ENCODE measurements at regions not wholly inside any gene's neighbourhood (a gene's known extent, or its start where the extent isn't known, plus 50 kb on each side); places are given as distances from the start of the nearest gene placed in this dataset.

DNA sequence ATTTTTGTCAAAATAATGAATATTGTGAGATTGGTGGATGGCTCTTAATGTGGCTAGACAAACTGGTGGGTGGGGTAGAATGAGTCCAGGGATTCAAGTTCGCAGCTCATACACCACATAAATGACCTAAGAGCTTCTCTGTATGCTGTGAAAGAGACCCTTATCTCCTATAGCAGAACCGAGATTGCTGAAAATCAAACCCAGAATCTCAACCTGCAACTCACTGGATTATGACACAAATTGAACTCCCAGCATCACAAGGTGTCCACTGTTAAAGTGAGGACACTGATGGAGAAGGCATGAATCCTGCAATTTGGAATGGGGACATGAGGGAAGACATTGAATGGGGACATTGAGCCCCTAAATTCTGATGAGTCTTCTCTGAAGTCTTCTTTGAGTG lies 51.3 kb upstream of the CNKSR3 start:
- FAIRE-seq = no peak

DNA sequence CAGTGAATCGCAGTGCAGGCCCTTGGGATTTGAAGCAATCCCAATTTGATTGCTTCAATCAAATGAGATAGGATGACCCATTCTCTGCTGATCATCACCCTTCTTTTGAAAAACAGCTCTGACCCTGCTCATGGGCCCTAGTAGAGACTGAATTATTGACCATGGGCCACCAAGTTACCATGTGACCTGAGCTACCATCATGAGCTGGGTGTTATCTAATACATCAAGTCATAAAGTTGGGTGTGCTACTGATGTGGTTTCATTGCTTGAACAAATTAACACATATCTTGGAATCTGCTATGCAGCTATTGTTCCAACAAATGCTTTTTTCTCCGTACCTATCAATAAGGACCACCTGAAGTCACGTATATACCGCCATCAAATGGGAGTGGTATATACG lies 54.8 kb upstream of the CNKSR3 start:
- FAIRE-seq = no peak

DNA sequence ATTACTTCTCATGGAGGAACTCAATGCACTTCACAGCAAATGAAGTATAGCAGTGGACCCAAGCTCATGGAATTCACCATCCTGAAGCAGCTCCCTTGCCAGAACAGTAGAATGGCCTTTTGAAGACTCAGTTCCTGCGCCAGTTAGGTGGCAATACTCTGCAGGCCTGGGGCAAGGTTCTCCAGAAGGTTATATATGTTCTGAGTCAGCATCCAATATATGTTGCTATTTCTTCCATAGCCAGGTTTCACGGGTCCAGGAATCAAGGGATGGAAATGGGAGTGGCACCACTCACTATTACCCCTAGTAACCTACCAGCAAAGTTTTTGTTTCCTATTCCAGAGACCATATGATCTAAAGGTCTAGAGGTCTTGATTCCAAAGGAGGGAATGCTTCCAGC lies 56.4 kb upstream of the CNKSR3 start:
- no peak for FAIRE-seq

- no peak for FAIRE-seq
Measured at GRCh38 chr6:154567695-154568220, 57.3 kb upstream of the CNKSR3 start.

- FAIRE-seq = no peak
Measured at GRCh38 chr6:154569156-154569862, 58.8 kb upstream of the CNKSR3 start.

- FAIRE-seq = no peak
Measured at GRCh38 chr6:154570505-154570904, 60.0 kb upstream of the CNKSR3 start.

DNA sequence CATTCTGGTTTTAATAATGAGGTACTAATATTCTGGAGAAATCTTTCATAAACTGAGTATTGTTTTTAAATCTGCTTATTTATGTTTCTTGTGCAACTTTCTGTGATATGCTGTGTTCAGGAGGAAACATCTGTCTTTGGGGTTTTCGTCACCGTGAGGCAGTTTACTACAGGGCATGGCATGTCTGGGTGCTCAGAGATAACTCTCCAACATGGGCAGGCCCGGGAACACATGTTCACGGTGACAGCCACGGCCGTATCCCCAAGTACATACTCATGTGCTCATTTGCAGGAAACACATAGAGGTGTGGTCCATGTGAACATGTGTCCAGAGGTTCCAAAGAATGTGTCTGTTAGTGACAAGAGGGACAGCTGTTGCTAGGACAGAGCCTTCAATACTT lies 62.1 kb upstream of the CNKSR3 start:
- no peak for FAIRE-seq

DNA sequence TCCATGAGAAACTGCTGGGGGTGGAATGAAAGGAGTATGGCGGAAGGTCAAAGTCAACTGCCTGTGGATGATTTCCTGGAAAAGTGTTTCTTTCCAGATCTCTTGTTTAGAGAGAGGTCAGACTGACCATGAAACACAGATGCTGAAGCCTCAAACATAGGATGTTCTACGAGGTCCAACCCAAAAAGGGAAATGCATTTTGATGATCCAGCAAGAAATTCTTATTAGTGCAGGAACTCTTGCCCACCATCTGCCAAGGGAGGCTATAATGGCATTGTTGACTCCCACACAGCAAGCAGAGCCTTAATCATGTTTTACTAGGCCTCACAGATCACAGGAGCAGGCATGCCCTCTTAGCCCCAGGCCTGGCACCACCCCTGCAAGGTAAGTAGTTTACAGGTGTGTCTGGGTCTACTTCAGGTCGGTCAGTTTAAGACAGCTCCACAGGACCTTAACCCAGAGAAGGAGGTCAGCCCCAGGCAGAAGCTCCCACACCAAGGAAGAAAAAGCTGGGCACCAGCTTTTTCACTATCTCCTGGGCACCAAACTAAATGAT lies 67.6 kb upstream of the CNKSR3 start:
- no peak for FAIRE-seq

GRCh38 chr6:154579046-154579445 lies 68.6 kb upstream of the CNKSR3 start:
- no peak for FAIRE-seq

DNA sequence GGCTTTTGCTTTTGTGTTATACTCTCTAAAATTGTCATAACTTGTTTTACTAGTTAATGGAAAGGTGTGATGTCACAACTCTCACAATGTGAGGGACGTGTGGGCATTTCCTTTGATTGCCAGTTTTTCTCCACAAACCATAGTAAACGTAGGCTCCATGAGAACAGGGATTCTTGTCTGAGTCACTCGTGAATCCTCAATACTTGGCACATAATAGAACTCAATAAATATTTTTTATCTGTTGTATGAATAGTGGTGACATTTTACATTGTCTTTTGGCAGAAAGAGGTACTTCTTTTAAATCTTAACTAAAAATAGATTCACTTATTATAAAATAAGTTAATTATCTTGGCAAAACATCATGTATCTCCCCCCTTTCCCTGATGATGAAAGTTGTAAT lies 69.0 kb upstream of the CNKSR3 start:
- FAIRE-seq = no peak

- no peak for FAIRE-seq
Measured at GRCh38 chr6:154580397-154581135, 70.1 kb upstream of the CNKSR3 start.

GRCh38 chr6:154582696-154583095 lies 72.2 kb upstream of the CNKSR3 start:
- FAIRE-seq = no peak

GRCh38 chr6:154583546-154584188 lies 73.2 kb upstream of the CNKSR3 start:
- no peak for FAIRE-seq

- FAIRE-seq = peak; percentile 100
Measured at GRCh38 chr6:154590756-154591155, 80.3 kb upstream of the CNKSR3 start.

- FAIRE-seq = peak; percentile 27
Measured at GRCh38 chr6:154591234-154591633, 80.7 kb upstream of the CNKSR3 start.

DNA sequence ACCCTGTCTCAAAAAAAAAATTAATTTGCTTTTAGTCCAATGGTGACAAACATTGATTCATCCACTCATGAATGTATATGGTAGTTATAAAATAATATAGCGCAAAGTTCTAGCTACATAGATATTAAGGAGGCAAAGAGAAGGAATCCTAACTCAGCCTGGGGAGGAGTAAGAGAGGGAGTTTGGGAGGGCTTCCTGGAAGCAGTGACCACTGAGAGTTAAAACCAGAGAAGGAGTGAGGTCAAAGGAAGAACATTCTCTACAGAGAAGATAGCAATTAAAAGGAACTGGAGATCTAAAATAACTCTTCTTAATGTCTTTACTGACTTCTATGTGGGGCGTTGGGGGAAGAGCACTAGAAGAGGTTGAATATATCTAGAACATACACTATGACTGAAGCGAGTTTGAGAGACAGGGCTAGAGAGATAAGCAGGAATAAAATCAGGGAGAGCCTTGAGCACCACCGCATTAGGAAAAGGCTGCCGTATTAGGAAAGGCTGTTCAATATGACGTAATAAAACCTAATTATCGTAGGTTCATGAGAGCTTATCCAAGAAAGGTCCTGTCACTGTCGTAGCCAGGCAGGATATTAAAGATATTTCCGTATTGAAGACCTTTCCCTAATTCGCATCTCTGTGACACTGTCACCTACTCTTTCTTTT lies 81.8 kb upstream of the CNKSR3 start:
- FAIRE-seq = no peak

DNA sequence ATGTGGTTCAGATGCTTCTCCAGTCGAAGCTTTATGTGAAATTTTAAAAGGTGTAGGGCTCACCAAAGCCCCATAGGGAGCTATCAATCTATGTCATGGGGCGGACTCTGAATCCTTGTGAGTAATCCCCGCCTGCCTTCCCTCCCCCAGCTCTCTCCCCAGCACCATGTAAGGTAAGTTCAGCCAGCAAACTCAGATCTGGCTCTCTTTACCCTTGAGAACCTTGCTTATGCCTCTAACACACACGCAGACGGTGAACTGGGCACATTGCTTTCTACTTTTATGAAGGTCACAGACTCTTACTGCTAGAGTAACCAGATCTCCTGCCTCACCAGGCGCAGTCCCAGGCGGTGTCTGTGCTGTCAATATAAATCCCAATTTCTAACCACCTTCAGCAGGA lies 82.6 kb upstream of the CNKSR3 start:
- FAIRE-seq = no peak

GRCh38 chr6:154594496-154595198 lies 84.2 kb upstream of the CNKSR3 start:
- no peak for FAIRE-seq

DNA sequence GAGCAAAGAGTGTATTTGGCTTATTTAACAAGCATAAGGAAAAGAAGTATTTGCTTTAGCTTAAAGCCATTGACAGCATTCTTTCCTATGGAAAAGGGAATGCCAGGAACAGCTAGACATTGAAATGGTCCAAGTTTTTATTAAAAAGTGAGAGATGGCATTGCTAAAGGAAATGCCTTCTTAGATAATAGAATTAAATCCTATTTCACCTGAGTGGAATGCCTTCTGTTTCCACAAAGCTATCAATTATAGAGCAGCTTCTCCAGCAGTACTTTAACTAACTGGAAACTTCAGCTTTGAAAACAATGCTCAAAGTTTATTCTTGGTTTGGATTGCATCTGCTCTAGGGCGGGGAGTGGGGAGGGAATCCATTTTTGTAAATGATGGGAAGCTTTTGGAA lies 85.1 kb upstream of the CNKSR3 start:
- FAIRE-seq = no peak

DNA sequence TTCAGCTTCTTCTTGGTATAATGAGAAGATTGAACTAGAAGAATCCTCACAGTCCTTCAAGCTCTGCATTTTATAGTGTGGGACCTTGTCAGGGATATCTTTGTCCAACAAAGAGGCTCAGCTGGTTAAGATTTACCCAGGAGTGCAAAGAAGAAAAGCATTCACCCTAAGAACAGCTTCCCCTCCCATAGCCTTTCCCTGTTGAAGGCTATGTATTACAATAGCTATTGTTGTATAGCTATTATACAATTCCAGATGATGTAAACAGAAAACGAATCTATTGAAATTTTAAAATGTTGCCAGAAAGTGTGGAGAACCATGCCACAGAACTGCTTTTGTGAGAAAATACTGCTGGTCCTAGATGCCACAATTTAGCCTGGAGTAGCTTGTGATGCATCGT lies 85.5 kb upstream of the CNKSR3 start:
- FAIRE-seq = no peak

DNA sequence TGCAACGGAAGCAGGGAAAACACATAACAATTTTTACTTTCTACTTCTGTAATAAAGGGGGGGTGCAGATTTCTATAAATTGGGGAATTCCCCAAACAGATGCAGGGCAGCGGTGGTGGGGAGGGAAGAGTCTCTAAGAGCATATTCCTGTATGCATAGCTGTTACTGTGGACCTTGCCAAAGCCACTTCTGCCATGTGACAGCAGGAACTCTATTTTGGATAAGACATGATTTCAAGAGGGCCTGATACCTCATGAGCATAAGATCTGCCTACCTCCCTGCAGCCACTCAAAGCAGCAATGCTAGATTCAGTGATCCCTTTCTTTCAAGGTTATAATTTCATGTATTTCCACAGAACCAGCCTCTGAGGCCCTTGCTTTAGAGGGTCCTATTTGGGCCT lies 86.2 kb upstream of the CNKSR3 start:
- FAIRE-seq = no peak

DNA sequence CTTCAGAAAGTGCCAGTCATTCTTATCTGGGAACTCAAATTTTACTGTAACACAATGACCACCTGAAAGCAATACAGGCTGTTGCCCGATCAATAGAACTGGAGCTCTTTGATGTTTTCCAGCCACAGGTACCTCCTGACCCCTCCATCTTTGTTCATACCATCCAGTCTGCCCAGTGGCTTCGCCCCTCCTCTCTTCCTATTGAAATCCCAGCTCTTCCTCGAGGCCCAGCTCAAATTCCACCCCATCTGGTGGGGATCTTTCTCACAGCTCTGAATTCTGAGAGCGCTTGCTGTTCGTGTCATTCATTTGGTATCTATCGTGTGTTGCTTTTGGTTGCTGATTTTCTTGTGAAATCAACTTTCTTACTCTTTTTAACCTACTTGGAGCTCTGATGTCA lies 87.9 kb upstream of the CNKSR3 start:
- FAIRE-seq = no peak

All from islet of Langerhans (tissue), 1 donor.